ENCODE measurements at regions not wholly inside any gene's neighbourhood (a gene's known extent, or its start where the extent isn't known, plus 50 kb on each side); places are given as distances from the start of the nearest gene placed in this dataset.

DNA sequence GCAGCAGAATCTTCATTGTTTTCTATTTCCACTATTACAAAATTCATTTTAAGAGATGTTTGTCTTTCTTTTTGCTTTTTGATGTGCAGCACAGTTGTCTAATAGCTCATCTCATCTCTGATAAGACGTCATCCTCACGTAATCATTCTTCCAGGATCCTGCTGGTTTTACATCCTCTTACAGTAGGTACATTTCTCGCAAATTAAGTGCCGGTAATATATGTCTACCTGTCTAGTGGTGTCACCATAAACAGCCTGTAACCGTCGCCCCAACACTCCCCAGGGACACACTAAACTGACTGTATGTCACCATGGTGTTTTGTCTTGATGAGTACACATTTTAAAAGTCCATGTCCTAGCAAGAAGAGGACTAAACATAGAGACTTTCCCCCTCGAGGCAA, 94.5 kb upstream of the VSTM2B start:
- Histone ChIP-seq H3K9ac (replicated peaks in 1 of 4; ENCODE audit: extremely low read depth in 1 of 4, low read depth in 3 of 4, low read length in 3 of 4) (no peak overlapping the region), H3K18ac (ENCODE audit: extremely low read depth, low read length) (no peak overlapping the region), H3K79me2 (ENCODE audit: control insufficient read depth in 1 of 2, insufficient read depth in 2 of 2, low read length in 2 of 2) (no peaks in the 10 kb centered on the region), H2AK5ac (ENCODE audit: low read depth, low read length) (no peak overlapping the region), H2BK20ac (ENCODE audit: low read length) (no peak overlapping the region), H3K4me3 (ENCODE audit: extremely low read depth in 1 of 4, insufficient read depth in 2 of 4, low read depth in 3 of 4, low read length in 4 of 4) (no peak overlapping the region), H3K23me2 (ENCODE audit: low read depth, low read length) (no peaks in the 10 kb centered on the region), H3K56ac (replicated peaks; ENCODE audit: insufficient read length, low read depth, low read length) (no peak overlapping the region), H3K79me1 (ENCODE audit: low read depth, low read length) (no peaks in the 10 kb centered on the region), H3K4me1 (replicated peaks in 1 of 4; ENCODE audit: control insufficient read depth in 3 of 4, insufficient read depth in 4 of 4, low read length in 3 of 4) (no peaks in the 10 kb centered on the region), H4K5ac (ENCODE audit: insufficient read length, low read depth, low read length) (no peak overlapping the region), H3K23ac (ENCODE audit: insufficient read length) (no peak overlapping the region), H2BK12ac (ENCODE audit: low read depth, low read length) (no peak overlapping the region), H3K27me3 (replicated peaks in 1 of 4; ENCODE audit: control insufficient read depth in 3 of 4, extremely low read depth in 1 of 4, insufficient read depth in 3 of 4, low read length in 3 of 4) (no peaks in the 10 kb centered on the region), H4K8ac (ENCODE audit: extremely low read depth, insufficient read depth, low read length) (no peak overlapping the region), H3K27ac (ENCODE audit: low read depth, low read length) (no peak overlapping the region), H4K20me1 (replicated peaks in 1 of 2; ENCODE audit: control insufficient read depth in 1 of 2, insufficient read depth in 2 of 2, low read length in 2 of 2) (no peaks in the 10 kb centered on the region), H2BK120ac (replicated peaks; ENCODE audit: low read depth, low read length) (no peak overlapping the region), H3K4ac (replicated peaks; ENCODE audit: insufficient read length, low read depth, low read length) (no peak overlapping the region), H3K36me3 (ENCODE audit: control insufficient read depth in 2 of 4, insufficient read depth in 4 of 4, low read length in 3 of 4) (no peaks in the 10 kb centered on the region), H2BK5ac (ENCODE audit: low read depth, low read length) (no peak overlapping the region), H3K14ac (ENCODE audit: insufficient read length) (no peak overlapping the region), H2AFZ (ENCODE audit: low read length) (no peak overlapping the region), H2BK15ac (ENCODE audit: low read length) (no peak overlapping the region), H4K91ac (replicated peaks; ENCODE audit: insufficient read length, low read length) (no peak overlapping the region), H3K9me3 (ENCODE audit: insufficient read depth in 2 of 2, low read depth in 1 of 2, low read length in 1 of 2) (peaks cover 10 to 16% of the 10 kb centered on the region in 2 experiments), H3K4me2 (ENCODE audit: insufficient read depth in 1 of 2, low read depth in 2 of 2, low read length in 2 of 2) (no peak overlapping the region)
- no peak for DNase-seq (ENCODE audit: low read depth in 1 of 2, low spot score in 2 of 2)
- ChIA-PET POLR2A (ENCODE audit: partially characterized antibody) (no interaction called here), CTCF (ENCODE audit: partially characterized antibody) (interaction anchor here (0.6 to 1.4 kb wide), 2 partner anchors 16 to 226 kb away, joined by 3 read pairs; no protein-coding TSS in a partner anchor)
- 72% methylated on average over 7 of the region's 7 CpGs; no CpG with 5 or more reads in 1 of the 2 experiments for WGBS, 2 experiments (ENCODE audit: extremely low coverage in 1 of 2, insufficient coverage in 1 of 2, insufficient read length in 1 of 2, insufficient replicate concordance in 2 of 2, low coverage in 1 of 2, low lambda C conversion rate in 2 of 2, missing lambda C conversion rate in 1 of 2)
- TF ChIP-seq, protein P1, sequence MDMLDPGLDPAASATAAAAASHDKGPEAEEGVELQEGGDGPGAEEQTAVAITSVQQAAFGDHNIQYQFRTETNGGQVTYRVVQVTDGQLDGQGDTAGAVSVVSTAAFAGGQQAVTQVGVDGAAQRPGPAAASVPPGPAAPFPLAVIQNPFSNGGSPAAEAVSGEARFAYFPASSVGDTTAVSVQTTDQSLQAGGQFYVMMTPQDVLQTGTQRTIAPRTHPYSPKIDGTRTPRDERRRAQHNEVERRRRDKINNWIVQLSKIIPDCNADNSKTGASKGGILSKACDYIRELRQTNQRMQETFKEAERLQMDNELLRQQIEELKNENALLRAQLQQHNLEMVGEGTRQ (IDR thresholded peaks at IDR 0.05; ENCODE audit: low read length), result no peak
- TF ChIP-seq BRCA1 (IDR thresholded peaks at IDR 0.05; ENCODE audit: low read depth, low read length), result no peak
- TF ChIP-seq MAFK (IDR thresholded peaks at IDR 0.05; ENCODE audit: low read depth, low read length), result no peak
- FAIRE-seq, result no peak
